ENCODE measurements at regions not wholly inside any gene's neighbourhood (a gene's known extent, or its start where the extent isn't known, plus 50 kb on each side); places are given as distances from the start of the nearest gene placed in this dataset.

DNA sequence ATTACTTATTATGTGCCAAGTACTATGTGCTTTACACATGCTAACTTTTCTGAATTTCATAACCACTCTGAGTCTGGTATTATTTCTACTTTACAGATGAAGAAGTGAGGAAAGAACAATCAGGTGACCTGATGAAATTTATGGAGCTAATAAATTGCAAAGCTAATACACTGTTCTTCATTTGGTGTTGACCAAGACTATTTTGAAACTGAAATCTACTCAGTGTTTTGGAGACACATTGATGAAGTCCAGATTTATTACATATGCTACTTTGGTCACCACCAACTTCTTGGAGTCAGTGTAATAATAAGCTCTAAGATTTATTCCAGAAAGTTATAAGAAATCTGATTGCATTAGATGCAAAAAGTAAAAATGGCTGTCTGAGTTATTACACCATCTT, 637.9 kb downstream of the FAT4 start:
- Histone ChIP-seq H3K27me3 (no peaks in the 10 kb centered on the region), H3K36me3 (no peaks in the 10 kb centered on the region), H3K4me3 (no peak overlapping the region), H3K9me3 (no peaks in the 10 kb centered on the region), H3K27ac (no peak overlapping the region), H3K4me1 (ENCODE audit: insufficient read depth) (no peaks in the 10 kb centered on the region)
- TF ChIP-seq POLR2A (IDR thresholded peaks at IDR 0.05) (no peak), EP300 (IDR thresholded peaks at IDR 0.05) (no peak)
- TF ChIP-seq, protein P1, sequence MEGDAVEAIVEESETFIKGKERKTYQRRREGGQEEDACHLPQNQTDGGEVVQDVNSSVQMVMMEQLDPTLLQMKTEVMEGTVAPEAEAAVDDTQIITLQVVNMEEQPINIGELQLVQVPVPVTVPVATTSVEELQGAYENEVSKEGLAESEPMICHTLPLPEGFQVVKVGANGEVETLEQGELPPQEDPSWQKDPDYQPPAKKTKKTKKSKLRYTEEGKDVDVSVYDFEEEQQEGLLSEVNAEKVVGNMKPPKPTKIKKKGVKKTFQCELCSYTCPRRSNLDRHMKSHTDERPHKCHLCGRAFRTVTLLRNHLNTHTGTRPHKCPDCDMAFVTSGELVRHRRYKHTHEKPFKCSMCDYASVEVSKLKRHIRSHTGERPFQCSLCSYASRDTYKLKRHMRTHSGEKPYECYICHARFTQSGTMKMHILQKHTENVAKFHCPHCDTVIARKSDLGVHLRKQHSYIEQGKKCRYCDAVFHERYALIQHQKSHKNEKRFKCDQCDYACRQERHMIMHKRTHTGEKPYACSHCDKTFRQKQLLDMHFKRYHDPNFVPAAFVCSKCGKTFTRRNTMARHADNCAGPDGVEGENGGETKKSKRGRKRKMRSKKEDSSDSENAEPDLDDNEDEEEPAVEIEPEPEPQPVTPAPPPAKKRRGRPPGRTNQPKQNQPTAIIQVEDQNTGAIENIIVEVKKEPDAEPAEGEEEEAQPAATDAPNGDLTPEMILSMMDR (IDR thresholded peaks at IDR 0.05) = no peak
- no peak for DNase-seq
- intact Hi-C loops (cut with DNase I) = no loop called here

GRCh38 chr4:125956276-125956675, 641.5 kb downstream of the FAT4 start:
- no peaks in the 10 kb centered on the region for H3K36me3 ChIP-seq
- DNase-seq = no peak
- intact Hi-C loops (cut with DNase I) = no loop called here
- 81 to 92% (median 89%) methylated on average over 1 of the region's 1 CpG for WGBS, 3 donors
- H3K4me1 ChIP-seq (ENCODE audit: insufficient read depth) = no peaks in the 10 kb centered on the region
- no peak overlapping the region for H3K27ac ChIP-seq
- H3K9me3 ChIP-seq = no peaks in the 10 kb centered on the region
- TF ChIP-seq, protein P1 (IDR thresholded peaks at IDR 0.05) = no peak
- TF ChIP-seq EP300 (IDR thresholded peaks at IDR 0.05) = no peak
- TF ChIP-seq POLR2A (IDR thresholded peaks at IDR 0.05) = no peak
- no peak overlapping the region for H3K4me3 ChIP-seq
- H3K27me3 ChIP-seq = no peaks in the 10 kb centered on the region

DNA sequence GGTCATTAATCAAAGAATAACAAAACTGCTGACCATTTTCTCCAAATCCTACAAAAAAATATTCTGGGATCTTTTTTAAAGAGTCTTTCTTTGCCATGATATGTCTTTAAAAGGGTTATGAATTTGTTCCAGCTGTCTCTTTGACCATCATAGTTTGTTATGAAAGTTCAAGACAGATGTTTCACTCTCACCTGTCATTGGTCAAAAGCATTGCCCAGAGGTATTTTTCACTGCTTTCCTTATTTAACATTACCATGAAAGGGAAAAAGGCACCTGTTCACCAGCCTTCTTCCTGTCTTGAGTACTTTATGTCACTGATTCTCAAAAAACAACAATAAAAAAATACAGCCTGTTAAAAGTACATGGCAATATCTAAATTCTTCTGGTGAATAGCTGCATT, 643.8 kb downstream of the FAT4 start:
- Histone ChIP-seq H3K36me3 (no peaks in the 10 kb centered on the region), H3K4me3 (no peak overlapping the region), H3K4me1 (ENCODE audit: insufficient read depth) (no peaks in the 10 kb centered on the region), H3K27ac (no peak overlapping the region), H3K27me3 (no peaks in the 10 kb centered on the region), H3K9me3 (no peaks in the 10 kb centered on the region)
- no peak for DNase-seq
- TF ChIP-seq, protein P1 (IDR thresholded peaks at IDR 0.05) = no peak
- TF ChIP-seq EP300 (IDR thresholded peaks at IDR 0.05) (no peak), POLR2A (IDR thresholded peaks at IDR 0.05) (no peak)
- intact Hi-C loops (cut with DNase I) = no loop called here

GRCh38 chr4:125961626-125962025, 646.9 kb downstream of the FAT4 start:
- Histone ChIP-seq H3K27ac (no peak overlapping the region), H3K9me3 (no peaks in the 10 kb centered on the region), H3K4me1 (ENCODE audit: insufficient read depth) (no peaks in the 10 kb centered on the region), H3K4me3 (no peak overlapping the region), H3K36me3 (no peaks in the 10 kb centered on the region), H3K27me3 (no peaks in the 10 kb centered on the region)
- no peak for TF ChIP-seq EP300 (IDR thresholded peaks at IDR 0.05)
- no peak for TF ChIP-seq POLR2A (IDR thresholded peaks at IDR 0.05)
- TF ChIP-seq, protein P1 (IDR thresholded peaks at IDR 0.05) = no peak
- intact Hi-C loops (cut with DNase I) = no loop called here
- WGBS, 3 donors = 80 to 95% (median 94%) methylated on average over 5 of the region's 5 CpGs
- no peak for DNase-seq
